ENCODE measurements at regions not wholly inside any gene's neighbourhood (a gene's known extent, or its start where the extent isn't known, plus 50 kb on each side); places are given as distances from the start of the nearest gene placed in this dataset.

- Histone ChIP-seq H3K27me3 (no peaks in the 10 kb centered on the region), H3K9me3 (no peaks in the 10 kb centered on the region), H3K4me1 (peaks cover 0 to 50% (median 26%) of the 10 kb centered on the region in 4 donors), H3K27ac (peak overlapping the region; percentile 54 to 56), H3K36me3 (no peaks in the 10 kb centered on the region), H3K4me3 (no peak overlapping the region)
- peak in 1 of 2 donors; percentile 69 for DNase-seq
- intact Hi-C loops (cut with DNase I; ENCODE audit: low total_unique reads): no loop called here
- no peak for TF ChIP-seq CTCF (IDR thresholded peaks at IDR 0.05)
Measured at GRCh38 chr1:221011145-221011544, 131.9 kb downstream of the HLX start.

- no peaks in the 10 kb centered on the region for H3K27me3 ChIP-seq
- no peak for TF ChIP-seq CTCF (IDR thresholded peaks at IDR 0.05)
- no peak for DNase-seq
- H3K9me3 ChIP-seq: no peaks in the 10 kb centered on the region
- intact Hi-C loops (cut with DNase I; ENCODE audit: low total_unique reads): no loop called here
- no peaks in the 10 kb centered on the region for H3K36me3 ChIP-seq
- no peak overlapping the region for H3K27ac ChIP-seq
- no peak overlapping the region for H3K4me3 ChIP-seq
- peaks cover 0 to 50% (median 26%) of the 10 kb centered on the region in 4 donors for H3K4me1 ChIP-seq
Measured at GRCh38 chr1:221012120-221012519, 132.9 kb downstream of the HLX start.

- TF ChIP-seq CTCF (IDR thresholded peaks at IDR 0.05): no peak
- intact Hi-C loops (cut with DNase I; ENCODE audit: low total_unique reads): no loop called here
- DNase-seq: no peak
- Histone ChIP-seq H3K27me3 (no peaks in the 10 kb centered on the region), H3K4me3 (no peak overlapping the region), H3K36me3 (no peaks in the 10 kb centered on the region), H3K9me3 (no peaks in the 10 kb centered on the region), H3K4me1 (peaks cover 0 to 50% (median 26%) of the 10 kb centered on the region in 4 donors), H3K27ac (peak overlapping the region in 1 of 2 donors; percentile 0)
Measured at GRCh38 chr1:221013691-221014660, 134.7 kb downstream of the HLX start.

- H3K9me3 ChIP-seq: no peaks in the 10 kb centered on the region
- peaks cover 0 to 47% (median 26%) of the 10 kb centered on the region in 4 donors for H3K4me1 ChIP-seq
- H3K4me3 ChIP-seq: no peak overlapping the region
- no peaks in the 10 kb centered on the region for H3K27me3 ChIP-seq
- intact Hi-C loops (cut with DNase I; ENCODE audit: low total_unique reads): no loop called here
- no peak for DNase-seq
- no peak for TF ChIP-seq CTCF (IDR thresholded peaks at IDR 0.05)
- H3K36me3 ChIP-seq: no peaks in the 10 kb centered on the region
- no peak overlapping the region for H3K27ac ChIP-seq
Measured at GRCh38 chr1:221015159-221015790, 136.0 kb downstream of the HLX start.

GRCh38 chr1:221016751-221017150 lies 137.5 kb downstream of the HLX start:
- no peak overlapping the region for H3K4me3 ChIP-seq
- H3K4me1 ChIP-seq: peaks cover 0 to 32% (median 15%) of the 10 kb centered on the region in 4 donors
- intact Hi-C loops (cut with DNase I; ENCODE audit: low total_unique reads): no loop called here
- DNase-seq: no peak
- H3K27me3 ChIP-seq: no peaks in the 10 kb centered on the region
- H3K27ac ChIP-seq: no peak overlapping the region
- no peak for TF ChIP-seq CTCF (IDR thresholded peaks at IDR 0.05)
- no peaks in the 10 kb centered on the region for H3K36me3 ChIP-seq
- no peaks in the 10 kb centered on the region for H3K9me3 ChIP-seq
